ENCODE measurements at regions not wholly inside any gene's neighbourhood (a gene's known extent, or its start where the extent isn't known, plus 50 kb on each side); places are given as distances from the start of the nearest gene placed in this dataset.

DNA sequence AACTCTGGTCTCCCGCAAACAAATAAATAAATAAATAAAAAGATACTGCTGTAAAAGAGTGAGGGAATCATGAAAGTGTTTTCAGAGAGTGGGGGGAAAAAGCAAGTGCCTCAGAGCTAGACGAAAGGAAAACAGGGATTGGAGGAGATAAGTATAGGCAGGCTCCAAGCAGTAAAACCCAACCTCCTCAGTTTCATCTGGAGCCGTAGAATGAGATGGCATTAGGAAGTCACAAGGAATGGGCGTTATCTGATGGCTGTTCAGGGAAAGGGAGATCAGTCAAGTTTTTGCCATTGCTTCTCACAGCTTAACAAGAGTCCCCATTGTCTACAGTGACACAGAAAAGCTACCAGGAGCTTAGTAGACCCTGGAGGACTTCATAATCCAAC, 451.5 kb upstream of the PPP2R3A start:
- intact Hi-C loops (cut with DNase I) = no loop called here
- no peak for DNase-seq
- H3K4me1 ChIP-seq = no peaks in the 10 kb centered on the region
- H3K4me3 ChIP-seq = no peak overlapping the region
- H3K27me3 ChIP-seq = no peaks in the 10 kb centered on the region
- no peak overlapping the region for H3K27ac ChIP-seq
- 77 to 79% methylated on average over 4 of the region's 4 CpGs for WGBS, 2 donors
- H3K36me3 ChIP-seq = no peaks in the 10 kb centered on the region
- H3K9me3 ChIP-seq = peaks cover 0 to 2% (median 0%) of the 10 kb centered on the region in 3 donors
- no peak for TF ChIP-seq POLR2A (IDR thresholded peaks at IDR 0.05)
- TF ChIP-seq, protein P1, sequence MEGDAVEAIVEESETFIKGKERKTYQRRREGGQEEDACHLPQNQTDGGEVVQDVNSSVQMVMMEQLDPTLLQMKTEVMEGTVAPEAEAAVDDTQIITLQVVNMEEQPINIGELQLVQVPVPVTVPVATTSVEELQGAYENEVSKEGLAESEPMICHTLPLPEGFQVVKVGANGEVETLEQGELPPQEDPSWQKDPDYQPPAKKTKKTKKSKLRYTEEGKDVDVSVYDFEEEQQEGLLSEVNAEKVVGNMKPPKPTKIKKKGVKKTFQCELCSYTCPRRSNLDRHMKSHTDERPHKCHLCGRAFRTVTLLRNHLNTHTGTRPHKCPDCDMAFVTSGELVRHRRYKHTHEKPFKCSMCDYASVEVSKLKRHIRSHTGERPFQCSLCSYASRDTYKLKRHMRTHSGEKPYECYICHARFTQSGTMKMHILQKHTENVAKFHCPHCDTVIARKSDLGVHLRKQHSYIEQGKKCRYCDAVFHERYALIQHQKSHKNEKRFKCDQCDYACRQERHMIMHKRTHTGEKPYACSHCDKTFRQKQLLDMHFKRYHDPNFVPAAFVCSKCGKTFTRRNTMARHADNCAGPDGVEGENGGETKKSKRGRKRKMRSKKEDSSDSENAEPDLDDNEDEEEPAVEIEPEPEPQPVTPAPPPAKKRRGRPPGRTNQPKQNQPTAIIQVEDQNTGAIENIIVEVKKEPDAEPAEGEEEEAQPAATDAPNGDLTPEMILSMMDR (IDR thresholded peaks at IDR 0.05) = no peak

- H3K4me1 ChIP-seq = no peaks in the 10 kb centered on the region
- H3K27me3 ChIP-seq = no peaks in the 10 kb centered on the region
- TF ChIP-seq, protein P1 (IDR thresholded peaks at IDR 0.05) = no peak
- no peak for TF ChIP-seq POLR2A (IDR thresholded peaks at IDR 0.05)
- WGBS, 2 donors = 18 to 25% methylated on average over 3 of the region's 3 CpGs
- intact Hi-C loops (cut with DNase I) = no loop called here
- no peak overlapping the region for H3K4me3 ChIP-seq
- H3K36me3 ChIP-seq = no peaks in the 10 kb centered on the region
- no peak for DNase-seq
- H3K9me3 ChIP-seq = no peaks in the 10 kb centered on the region
- no peak overlapping the region for H3K27ac ChIP-seq
Measured at GRCh38 chr3:135516143-135516542, 449.4 kb upstream of the PPP2R3A start.

GRCh38 chr3:135528413-135529015, 437.0 kb upstream of the PPP2R3A start:
- WGBS, 2 donors = 46% methylated on average over 3 of the region's 3 CpGs
- intact Hi-C loops (cut with DNase I) = no loop called here

GRCh38 chr3:135532021-135532420, 433.5 kb upstream of the PPP2R3A start:
- 37 to 42% methylated on average over 3 of the region's 3 CpGs for WGBS, 2 donors
- DNase-seq = no peak
- H3K27ac ChIP-seq = no peak overlapping the region
- H3K36me3 ChIP-seq = no peaks in the 10 kb centered on the region
- intact Hi-C loops (cut with DNase I) = no loop called here
- TF ChIP-seq, protein P1 (IDR thresholded peaks at IDR 0.05) = no peak
- TF ChIP-seq POLR2A (IDR thresholded peaks at IDR 0.05) = no peak
- H3K27me3 ChIP-seq = no peaks in the 10 kb centered on the region
- H3K4me1 ChIP-seq = no peaks in the 10 kb centered on the region
- H3K4me3 ChIP-seq = no peak overlapping the region
- H3K9me3 ChIP-seq = no peaks in the 10 kb centered on the region

More at GRCh38 chr3:135528413-135529015, 437.0 kb upstream of the PPP2R3A start:
- TF ChIP-seq, protein P1 (IDR thresholded peaks at IDR 0.05) = no peak
- TF ChIP-seq POLR2A (IDR thresholded peaks at IDR 0.05) = no peak
- H3K36me3 ChIP-seq = no peaks in the 10 kb centered on the region
- no peak overlapping the region for H3K4me3 ChIP-seq
- H3K9me3 ChIP-seq = peaks cover 0 to 3% (median 0%) of the 10 kb centered on the region in 3 donors
- no peaks in the 10 kb centered on the region for H3K4me1 ChIP-seq
- DNase-seq = no peak
- H3K27ac ChIP-seq = no peak overlapping the region
- H3K27me3 ChIP-seq = no peaks in the 10 kb centered on the region

DNA sequence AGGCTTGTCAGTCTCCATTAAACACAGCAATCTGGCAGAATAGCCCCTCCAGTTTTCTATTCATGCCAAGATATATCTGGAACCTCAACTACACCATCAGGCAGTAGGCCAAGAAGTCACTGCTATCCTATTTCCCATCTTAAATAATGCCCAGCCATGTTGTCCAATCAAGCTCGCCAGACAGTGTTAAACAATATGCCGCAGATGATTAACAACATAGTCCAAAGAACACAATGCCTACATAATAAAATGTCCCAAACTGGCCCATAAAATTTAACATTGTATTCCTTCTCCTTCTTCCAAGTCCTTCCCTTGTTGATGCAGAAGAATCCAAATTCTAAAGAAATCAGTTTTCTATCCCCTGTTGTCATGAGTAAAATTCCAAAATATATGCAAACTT, 427.4 kb upstream of the PPP2R3A start:
- intact Hi-C loops (cut with DNase I) = no loop called here
- Histone ChIP-seq H3K27me3 (no peaks in the 10 kb centered on the region), H3K27ac (no peak overlapping the region), H3K9me3 (no peaks in the 10 kb centered on the region), H3K4me3 (no peak overlapping the region), H3K4me1 (no peaks in the 10 kb centered on the region), H3K36me3 (no peaks in the 10 kb centered on the region)
- TF ChIP-seq, protein P1 (IDR thresholded peaks at IDR 0.05) = no peak
- TF ChIP-seq POLR2A (IDR thresholded peaks at IDR 0.05) = no peak
- DNase-seq = no peak
- WGBS, 2 donors = 73 to 89% methylated on average over 2 of the region's 2 CpGs
